ENCODE measurements at regions not wholly inside any gene's neighbourhood (a gene's known extent, or its start where the extent isn't known, plus 50 kb on each side); places are given as distances from the start of the nearest gene placed in this dataset.

DNA sequence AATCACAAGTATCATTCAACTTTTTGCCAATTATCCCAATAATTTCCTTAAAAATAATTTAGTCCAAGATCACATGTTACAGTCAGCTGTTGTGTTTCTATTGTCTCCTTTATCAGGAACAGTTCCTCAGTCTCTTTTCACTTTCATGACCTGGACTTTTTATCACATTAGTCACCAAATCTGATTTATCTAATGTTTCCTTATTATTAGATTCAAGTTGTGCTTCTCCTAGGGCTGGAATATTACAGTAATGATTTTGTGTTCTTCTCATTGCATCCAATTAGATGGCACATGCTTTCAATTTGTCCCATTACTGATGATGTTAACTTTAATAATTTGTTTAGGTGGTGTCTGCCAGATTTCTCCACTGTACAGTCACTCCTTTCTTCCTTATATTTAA, 66.3 kb upstream of the DCBLD2 start:
- FAIRE-seq = no peak
- TF ChIP-seq CTCF (IDR thresholded peaks at IDR 0.05; ENCODE audit: insufficient read depth, low read length, severe bottlenecking) = no peak
- peak; percentile 34 for DNase-seq (ENCODE audit: low read depth)
- Histone ChIP-seq H3K4me3 (ENCODE audit: low read depth, low read length) (no peak overlapping the region), H3K36me3 (ENCODE audit: control insufficient read depth, insufficient read depth, low read length) (no peaks in the 10 kb centered on the region), H3K27me3 (ENCODE audit: control insufficient read depth, insufficient read depth, low read length) (no peaks in the 10 kb centered on the region)

GRCh38 chr3:98966862-98967546, 65.5 kb upstream of the DCBLD2 start:
- FAIRE-seq = no peak
- TF ChIP-seq CTCF (IDR thresholded peaks at IDR 0.05; ENCODE audit: insufficient read depth, low read length, severe bottlenecking) = no peak
- H3K36me3 ChIP-seq (ENCODE audit: control insufficient read depth, insufficient read depth, low read length) = no peaks in the 10 kb centered on the region
- no peaks in the 10 kb centered on the region for H3K27me3 ChIP-seq (ENCODE audit: control insufficient read depth, insufficient read depth, low read length)
- peak; percentile 74 for DNase-seq (ENCODE audit: low read depth)
- H3K4me3 ChIP-seq (ENCODE audit: low read depth, low read length) = no peak overlapping the region

GRCh38 chr3:98966434-98966833, 64.9 kb upstream of the DCBLD2 start:
- TF ChIP-seq CTCF (IDR thresholded peaks at IDR 0.05; ENCODE audit: insufficient read depth, low read length, severe bottlenecking) = no peak
- no peak overlapping the region for H3K4me3 ChIP-seq (ENCODE audit: low read depth, low read length)
- no peak for FAIRE-seq

DNA sequence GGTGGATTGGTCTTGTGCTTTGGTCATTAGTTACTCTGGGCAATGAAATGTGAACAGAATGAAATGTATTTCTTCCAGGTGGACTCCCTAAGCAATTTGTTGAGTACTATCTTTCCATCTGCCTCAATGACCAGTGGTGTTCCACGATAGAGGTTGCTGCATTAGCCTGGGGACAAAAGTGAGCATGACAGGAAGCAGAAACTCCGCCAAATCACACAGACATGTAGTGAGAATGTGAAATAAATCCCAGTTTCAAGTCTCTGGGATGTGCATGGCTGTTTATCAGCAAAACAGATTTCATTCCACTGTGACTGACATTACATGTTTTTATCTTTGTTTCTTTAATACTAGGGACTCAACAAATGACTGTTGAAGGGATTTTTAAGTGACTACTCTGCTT, 63.3 kb upstream of the DCBLD2 start:
- TF ChIP-seq CTCF (IDR thresholded peaks at IDR 0.05; ENCODE audit: insufficient read depth, low read length, severe bottlenecking) = no peak
- no peak overlapping the region for H3K4me3 ChIP-seq (ENCODE audit: low read depth, low read length)
- H3K36me3 ChIP-seq (ENCODE audit: control insufficient read depth, insufficient read depth, low read length) = no peaks in the 10 kb centered on the region
- no peak for DNase-seq (ENCODE audit: low read depth)
- no peaks in the 10 kb centered on the region for H3K27me3 ChIP-seq (ENCODE audit: control insufficient read depth, insufficient read depth, low read length)
- no peak for FAIRE-seq

More at GRCh38 chr3:98966434-98966833, 64.9 kb upstream of the DCBLD2 start:
- H3K27me3 ChIP-seq (ENCODE audit: control insufficient read depth, insufficient read depth, low read length) = no peaks in the 10 kb centered on the region
- no peaks in the 10 kb centered on the region for H3K36me3 ChIP-seq (ENCODE audit: control insufficient read depth, insufficient read depth, low read length)
- DNase-seq (ENCODE audit: low read depth) = peak; percentile 79

DNA sequence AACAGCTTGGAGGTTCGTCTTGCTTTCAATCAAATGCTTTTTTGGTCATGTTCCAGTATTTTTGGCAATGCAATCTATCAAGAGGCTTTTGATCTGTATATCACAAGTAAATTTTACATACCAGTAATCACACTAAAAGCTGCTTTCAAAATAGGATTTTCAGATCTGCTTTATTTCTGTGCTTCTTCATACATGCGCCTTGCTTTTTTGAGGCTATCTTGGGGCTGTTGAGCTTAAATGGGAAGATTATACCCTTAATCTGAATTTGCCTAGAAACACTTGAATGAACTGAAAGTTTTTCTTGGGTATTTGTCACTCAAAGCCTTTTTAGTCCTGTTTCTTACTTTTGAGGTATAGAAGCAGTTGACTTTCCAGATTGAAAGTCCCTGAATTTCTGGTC, 62.1 kb upstream of the DCBLD2 start:
- FAIRE-seq = no peak
- no peak overlapping the region for H3K4me3 ChIP-seq (ENCODE audit: low read depth, low read length)

More for the DNA sequence above, 62.1 kb upstream of the DCBLD2 start:
- no peaks in the 10 kb centered on the region for H3K27me3 ChIP-seq (ENCODE audit: control insufficient read depth, insufficient read depth, low read length)
- DNase-seq (ENCODE audit: low read depth) = no peak
- TF ChIP-seq CTCF (IDR thresholded peaks at IDR 0.05; ENCODE audit: insufficient read depth, low read length, severe bottlenecking) = no peak
- no peaks in the 10 kb centered on the region for H3K36me3 ChIP-seq (ENCODE audit: control insufficient read depth, insufficient read depth, low read length)

Measured in bronchial epithelial cell (primary cell).